SK-N-MC (cell line): ENCODE measurements at regions not wholly inside any gene's neighbourhood (a gene's known extent, or its start where the extent isn't known, plus 50 kb on each side); places are given as distances from the start of the nearest gene placed in this dataset.
A peak's percentile ranks its signal among the peaks of the same experiment; 100 is the strongest.

ENCODE experiments used
- DNase-seq: peaks from one replicate; pipeline ENCODE4 v3.0.0-alpha.2; 2011; ENCODE audit warnings: low read depth, low spot score
- H3K27ac ChIP-seq: fragments of 200-600 bp; sonication (generic); 2 replicates; pipeline ENCODE4 v1.5.1; 2016; ENCODE audit warnings: mixed run types
- H3K36me3 ChIP-seq: fragments of 200-600 bp; sonication (generic); 2 replicates; pipeline ENCODE4 v1.6.1; 2017; ENCODE audit warnings: antibody characterized with exemption, low read length, mixed read lengths; ENCODE audit not compliant: insufficient read depth
- H3K4me3 ChIP-seq: fragments of 200-600 bp; sonication (generic); 2 replicates; pipeline ENCODE4 v1.5.1; 2016
- H3K9ac ChIP-seq: fragments of 200-600 bp; sonication (generic); 2 replicates; pipeline ENCODE4 v1.8.0; 2017; ENCODE audit warnings: mixed run types, mixed read lengths; ENCODE audit not compliant: insufficient read length
- H3K9me3 ChIP-seq: fragments of 200-600 bp; sonication (generic); 2 replicates; pipeline ENCODE4 v1.6.1; 2017; ENCODE audit warnings: low read depth, mild to moderate bottlenecking, antibody characterized with exemption, low read length, moderate library complexity, mixed read lengths
- EZH2 ChIP-seq: fragments of 200-600 bp; sonication (generic); IDR thresholded peaks from one replicate; pipeline ENCODE4 v1.6.1; 2017; ENCODE audit warnings: antibody characterized with exemption
- FOXP2 ChIP-seq: optimal IDR thresholded peaks from 2 replicates; pipeline ENCODE3; 2011; ENCODE audit warnings: mild to moderate bottlenecking, moderate library complexity; ENCODE audit not compliant: insufficient read depth; ENCODE audit errors: extremely low read length, control extremely low read depth
- POLR2AphosphoS5 ChIP-seq: IDR thresholded peaks from 2 replicates; pipeline ENCODE4 v1.6.1; 2012; ENCODE audit warnings: mild to moderate bottlenecking, low read depth, low read length, borderline replicate concordance

DNA sequence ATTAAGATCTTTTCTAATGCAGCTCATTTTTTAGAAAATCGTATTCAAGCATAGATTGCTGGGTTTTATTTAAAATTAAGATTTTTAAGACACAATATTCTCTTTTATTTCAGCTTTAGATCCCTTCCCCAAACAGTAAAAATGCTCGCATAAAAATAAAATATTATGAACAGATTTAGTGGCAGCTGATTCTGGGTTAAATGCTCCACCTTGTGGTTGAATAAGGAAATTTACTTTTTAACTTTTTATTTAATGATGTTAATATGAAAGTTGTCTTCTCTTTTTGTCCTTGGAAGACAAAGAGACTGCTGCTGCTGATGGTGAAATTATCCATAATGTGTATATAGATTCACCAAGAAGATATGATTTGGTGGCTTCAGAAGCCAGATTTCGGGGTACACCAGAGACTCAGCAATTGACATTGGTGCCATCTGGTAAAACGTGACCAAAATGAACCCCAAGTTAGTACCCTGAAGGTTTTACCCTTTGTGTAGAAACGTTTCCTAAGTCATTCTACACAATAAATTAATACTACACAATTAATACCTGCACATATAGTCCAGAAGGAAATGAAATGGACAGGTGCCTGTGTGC is 128.0 kb downstream of the ADAMTS1 start:
- Histone ChIP-seq H3K9ac (no peak overlapping the region), H3K9me3 (no peaks in the 10 kb centered on the region), H3K27ac (no peak overlapping the region), H3K36me3 (no peaks in the 10 kb centered on the region), H3K4me3 (no peak overlapping the region)
- TF ChIP-seq POLR2AphosphoS5 (no peak), EZH2 (no peak), FOXP2 (no peak)
- DNase-seq = peak; percentile 48

DNA sequence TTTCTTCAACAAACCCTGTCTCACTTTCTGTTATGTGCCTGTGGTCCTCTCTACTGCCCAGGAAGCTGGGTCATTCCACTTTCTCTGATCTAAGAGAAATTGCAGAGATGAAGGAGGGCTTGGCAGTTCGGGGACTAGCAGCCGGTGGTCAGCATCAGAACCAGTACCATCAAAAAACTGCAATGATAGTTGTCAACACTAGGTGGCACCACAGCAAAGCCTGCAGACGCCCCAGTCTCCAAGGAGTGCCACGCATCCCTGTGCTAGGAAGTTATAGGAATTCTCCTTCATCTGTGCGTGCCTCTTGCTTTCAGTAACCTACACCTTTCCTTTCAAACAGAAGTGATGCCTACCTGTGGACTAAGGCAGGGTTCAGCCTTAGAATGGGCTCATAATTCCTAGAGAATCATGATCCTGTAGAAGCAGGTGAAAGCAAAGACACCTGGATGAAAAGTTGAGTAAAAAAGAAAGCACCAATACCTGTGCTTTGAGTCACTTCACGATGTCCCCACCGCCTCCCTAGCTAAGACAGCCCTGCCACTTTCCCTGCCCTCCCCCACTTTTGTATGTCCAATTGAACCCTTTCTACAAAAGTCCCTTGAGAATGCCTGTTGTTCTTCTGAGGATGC is 129.2 kb downstream of the ADAMTS1 start:
- no peaks in the 10 kb centered on the region for H3K9me3 ChIP-seq
- no peak for TF ChIP-seq EZH2
- TF ChIP-seq POLR2AphosphoS5 = no peak
- no peak for TF ChIP-seq FOXP2
- H3K36me3 ChIP-seq = no peaks in the 10 kb centered on the region
- DNase-seq = no peak
- H3K9ac ChIP-seq = no peak overlapping the region
- H3K4me3 ChIP-seq = no peak overlapping the region
- H3K27ac ChIP-seq = no peak overlapping the region

DNA sequence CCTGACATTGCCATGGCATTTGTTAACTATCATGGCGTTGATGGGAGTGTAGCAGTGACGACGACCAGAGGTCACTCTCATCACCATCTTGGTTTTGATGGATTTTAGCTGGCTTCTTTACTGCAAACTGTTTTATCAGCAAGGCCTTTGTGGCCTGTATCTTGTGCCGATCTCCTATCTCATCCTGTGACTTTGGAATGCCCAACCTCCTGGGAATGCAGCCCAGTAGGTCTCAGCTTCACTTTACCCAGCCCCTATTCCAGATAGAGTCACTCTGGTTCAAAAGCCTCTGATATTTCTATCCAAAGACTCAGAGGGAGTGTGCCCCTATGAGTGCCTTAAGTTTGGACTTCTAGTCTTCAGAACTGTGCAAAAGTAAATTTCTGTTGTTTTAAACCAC is 130.1 kb downstream of the ADAMTS1 start:
- no peak overlapping the region for H3K4me3 ChIP-seq
- no peak overlapping the region for H3K9ac ChIP-seq
- DNase-seq = no peak
- H3K27ac ChIP-seq = no peak overlapping the region
- no peaks in the 10 kb centered on the region for H3K36me3 ChIP-seq
- TF ChIP-seq POLR2AphosphoS5 = no peak
- no peak for TF ChIP-seq FOXP2
- TF ChIP-seq EZH2 = no peak
- no peaks in the 10 kb centered on the region for H3K9me3 ChIP-seq

DNA sequence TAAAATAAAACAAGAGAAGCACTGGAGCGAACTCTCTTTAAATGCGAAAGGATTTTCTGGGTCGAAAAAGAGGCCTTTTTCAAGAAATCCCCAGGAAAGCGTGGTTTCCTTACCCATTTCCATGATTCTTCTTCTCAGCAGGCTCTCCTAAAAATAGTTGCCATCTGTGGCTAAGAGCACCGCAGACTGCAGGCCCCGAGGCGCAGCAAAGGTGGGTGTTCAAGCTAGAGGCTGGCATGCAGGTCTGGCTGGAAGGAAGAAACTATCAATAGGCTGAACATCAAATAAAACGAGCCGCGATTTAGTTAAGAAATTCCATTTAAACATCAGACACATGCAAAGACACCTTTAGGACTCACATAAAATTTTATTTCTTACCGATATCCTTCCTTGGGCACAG is 135.1 kb downstream of the ADAMTS1 start:
- DNase-seq = no peak
- Histone ChIP-seq H3K9me3 (no peaks in the 10 kb centered on the region), H3K36me3 (no peaks in the 10 kb centered on the region), H3K4me3 (peak overlapping the region; percentile 25; the same call in 1 of the 2 replicates), H3K27ac (no peak overlapping the region; the same call in 1 of the 2 replicates), H3K9ac (peak overlapping the region; percentile 30)
- TF ChIP-seq FOXP2 = no peak
- TF ChIP-seq POLR2AphosphoS5 = no peak
- no peak for TF ChIP-seq EZH2

DNA sequence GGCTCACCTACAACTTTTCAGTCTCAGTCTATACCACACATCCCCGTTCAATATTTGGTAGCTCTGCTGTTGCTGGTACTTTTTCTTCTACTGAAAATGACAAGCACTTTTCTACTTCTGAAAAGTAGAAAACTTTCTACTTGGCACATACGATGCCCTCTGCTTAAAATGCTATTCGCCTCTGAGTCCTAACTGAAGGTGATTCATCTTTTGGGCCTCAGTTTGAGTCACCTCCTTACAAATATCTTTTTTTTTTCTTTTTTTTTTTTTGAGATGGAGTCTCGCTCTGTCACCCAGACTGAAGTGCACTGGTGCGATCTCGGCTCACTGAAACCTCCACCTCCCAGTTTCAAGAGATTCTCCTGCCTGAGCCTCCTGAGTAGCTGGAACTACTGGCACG is 136.0 kb upstream of the CYYR1 start:
- no peaks in the 10 kb centered on the region for H3K36me3 ChIP-seq
- H3K4me3 ChIP-seq = no peak overlapping the region
- H3K9ac ChIP-seq = no peak overlapping the region
- TF ChIP-seq FOXP2 (no peak), POLR2AphosphoS5 (no peak), EZH2 (no peak)
- H3K27ac ChIP-seq = no peak overlapping the region
- DNase-seq = no peak
- H3K9me3 ChIP-seq = no peaks in the 10 kb centered on the region

DNA sequence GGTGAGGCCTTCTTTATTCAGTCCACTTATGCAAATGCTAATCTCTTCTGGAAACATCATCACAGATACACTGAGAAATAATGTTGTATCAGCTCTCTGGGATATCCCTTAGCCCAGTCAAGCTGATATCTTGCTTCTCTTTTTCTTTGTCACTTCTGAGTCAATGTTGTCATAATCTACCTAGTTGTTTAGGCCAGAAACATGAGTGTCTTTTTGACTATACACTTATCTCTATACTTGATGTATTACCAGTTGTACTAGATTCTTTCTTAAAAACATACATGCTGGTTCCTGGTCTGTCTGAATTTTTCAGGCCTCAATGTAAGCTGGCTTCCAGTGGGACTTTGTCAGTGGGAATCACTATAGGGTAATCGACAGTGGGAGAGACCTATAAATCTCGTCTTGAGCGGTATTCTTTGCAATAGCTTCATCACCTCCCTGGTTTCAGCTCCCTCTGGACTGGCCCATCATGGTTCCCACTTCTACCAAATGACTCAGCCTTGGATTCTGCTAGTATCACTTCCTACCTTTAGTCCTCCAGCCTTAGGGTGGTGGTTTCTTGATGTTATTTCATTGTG is 135.2 kb upstream of the CYYR1 start:
- no peak overlapping the region for H3K9ac ChIP-seq
- H3K27ac ChIP-seq = no peak overlapping the region
- no peaks in the 10 kb centered on the region for H3K36me3 ChIP-seq
- H3K4me3 ChIP-seq = no peak overlapping the region
- no peak for DNase-seq
- 0 out of 2 replicates have a peak, but pooled peaks cover 6% of the 10 kb centered on the region for H3K9me3 ChIP-seq
- TF ChIP-seq POLR2AphosphoS5 = no peak
- no peak for TF ChIP-seq EZH2
- no peak for TF ChIP-seq FOXP2

DNA sequence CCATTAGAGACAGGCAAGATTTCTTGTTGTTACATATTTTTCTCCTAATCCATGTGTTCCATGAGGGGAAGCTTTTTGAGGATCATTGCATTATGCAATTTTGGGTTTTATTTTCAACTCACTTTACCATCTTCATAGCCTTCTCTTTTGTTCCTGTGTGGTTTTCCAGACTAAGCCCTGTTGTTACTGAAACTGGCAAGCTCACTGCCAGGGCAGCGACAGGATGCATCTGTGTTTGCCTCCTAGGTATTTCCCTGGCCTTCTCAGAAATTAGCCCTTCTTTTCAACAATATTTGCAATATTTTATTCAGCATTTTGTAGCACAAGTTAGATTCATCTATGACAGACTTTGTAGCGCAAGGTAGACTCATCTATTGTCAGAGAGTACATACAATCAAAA is 134.2 kb upstream of the CYYR1 start:
- Histone ChIP-seq H3K9me3 (0 out of 2 replicates have a peak, but pooled peaks cover 6% of the 10 kb centered on the region), H3K27ac (no peak overlapping the region), H3K4me3 (no peak overlapping the region), H3K36me3 (no peaks in the 10 kb centered on the region), H3K9ac (no peak overlapping the region)
- DNase-seq = no peak
- no peak for TF ChIP-seq POLR2AphosphoS5
- no peak for TF ChIP-seq FOXP2
- no peak for TF ChIP-seq EZH2

DNA sequence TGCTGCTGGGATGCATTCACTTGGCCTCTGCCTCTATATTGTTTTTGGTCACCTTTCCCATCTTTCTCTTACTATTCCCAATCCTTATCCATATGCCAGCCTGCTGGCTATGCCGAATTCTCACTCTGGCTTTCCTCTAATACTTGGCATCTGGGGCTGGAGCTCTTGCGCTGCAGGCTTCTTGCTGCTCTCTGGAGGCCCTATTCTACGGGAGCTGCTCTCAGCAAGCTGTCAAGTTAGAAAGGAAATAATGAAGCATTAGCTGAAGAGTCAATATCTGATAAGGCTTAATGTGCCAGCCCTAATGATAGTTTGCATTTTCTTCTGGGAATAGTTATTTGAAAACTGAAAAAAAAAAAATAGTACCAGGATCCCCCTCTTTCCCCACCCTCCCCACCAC is 125.3 kb upstream of the CYYR1 start:
- Histone ChIP-seq H3K9me3 (no peaks in the 10 kb centered on the region), H3K27ac (no peak overlapping the region), H3K9ac (no peak overlapping the region), H3K36me3 (no peaks in the 10 kb centered on the region), H3K4me3 (no peak overlapping the region)
- no peak for DNase-seq
- no peak for TF ChIP-seq POLR2AphosphoS5
- no peak for TF ChIP-seq EZH2
- TF ChIP-seq FOXP2 = no peak

DNA sequence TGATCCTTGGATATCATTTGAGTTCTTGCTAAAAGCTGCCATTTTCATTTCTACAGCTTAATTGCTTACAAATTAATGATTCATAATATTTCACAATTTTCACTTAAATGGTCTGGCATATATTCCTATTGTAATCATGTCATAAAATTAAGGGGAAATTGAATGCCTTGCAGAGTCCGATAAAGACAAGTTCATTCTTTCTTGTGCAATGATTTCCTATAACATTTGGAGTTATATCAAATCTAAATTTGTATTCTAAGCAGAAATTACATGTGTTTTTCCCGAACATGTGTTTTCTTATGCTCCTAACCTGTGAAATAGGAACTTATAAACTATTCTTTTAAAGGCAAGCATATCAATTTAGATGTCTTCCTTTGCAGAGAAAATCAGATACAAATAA is 118.3 kb upstream of the CYYR1 start:
- Histone ChIP-seq H3K9ac (no peak overlapping the region), H3K4me3 (no peak overlapping the region), H3K27ac (no peak overlapping the region), H3K36me3 (no peaks in the 10 kb centered on the region), H3K9me3 (peaks cover 13% of the 10 kb centered on the region)
- no peak for TF ChIP-seq EZH2
- no peak for TF ChIP-seq POLR2AphosphoS5
- no peak for TF ChIP-seq FOXP2
- DNase-seq = no peak

DNA sequence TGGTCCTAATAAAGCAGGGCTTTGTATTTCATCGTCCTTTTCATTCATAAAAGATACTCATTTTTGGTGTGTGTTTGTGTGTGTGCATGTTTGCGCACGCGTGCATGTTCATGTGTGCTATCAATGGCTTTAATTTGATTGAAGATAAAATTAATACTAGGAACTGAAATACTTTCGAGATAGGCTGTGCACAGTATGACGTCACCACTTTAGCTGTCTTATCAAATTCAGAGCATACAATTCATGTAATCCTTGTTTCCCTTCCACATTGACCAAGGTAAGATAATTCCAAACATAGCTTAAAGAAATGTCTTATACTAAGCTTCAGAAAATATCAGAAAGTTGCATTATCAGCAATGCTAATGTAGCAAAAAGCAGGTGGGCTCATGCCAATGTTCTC is 113.6 kb upstream of the CYYR1 start:
- no peak overlapping the region for H3K4me3 ChIP-seq
- TF ChIP-seq EZH2 = no peak
- TF ChIP-seq FOXP2 = no peak
- no peak for TF ChIP-seq POLR2AphosphoS5
- H3K9ac ChIP-seq = no peak overlapping the region
- H3K36me3 ChIP-seq = no peaks in the 10 kb centered on the region
- H3K27ac ChIP-seq = no peak overlapping the region
- H3K9me3 ChIP-seq = peaks cover 13% of the 10 kb centered on the region
- DNase-seq = no peak
